Activated CD4-positive, alpha-beta memory T cell treated with anti-CD3 and anti-CD28 coated beads for 36 hours (primary cell): ENCODE measurements at regions not wholly inside any gene's neighbourhood (a gene's known extent, or its start where the extent isn't known, plus 50 kb on each side); places are given as distances from the start of the nearest gene placed in this dataset.

Experiments
- CTCF ChIA-PET: fragments of 350-600 bp; sonication (Branson Sonifier 250); formaldehyde crosslinking; loops from one replicate; lab custom pipeline; 2021; ENCODE audit warnings: antibody characterized with exemption, inconsistent platforms; lab: Charles Lee
- POLR2A ChIA-PET: fragments of 350-600 bp; sonication (Branson Sonifier 250); formaldehyde crosslinking; loops from one replicate; lab custom pipeline; 2021; ENCODE audit warnings: antibody characterized with exemption; lab: Charles Lee
- DNase-seq: peaks from one replicate; pipeline ENCODE4 v3.0.0-alpha.2; 2020
- H3K27ac Mint-ChIP-seq: one replicate; pipeline ENCODE4 v1.8.0; 2021; ENCODE audit warnings: mixed read lengths
- H3K27me3 Mint-ChIP-seq: one replicate; pipeline ENCODE4 v1.8.0; 2021; ENCODE audit warnings: mixed read lengths
- H3K36me3 Mint-ChIP-seq: one replicate; pipeline ENCODE4 v1.8.0; 2021; ENCODE audit warnings: mixed read lengths
- H3K4me1 Mint-ChIP-seq: one replicate; pipeline ENCODE4 v1.8.0; 2021; ENCODE audit warnings: low read depth, mixed read lengths
- H3K4me3 Mint-ChIP-seq: one replicate; pipeline ENCODE4 v1.8.0; 2021; ENCODE audit warnings: mild to moderate bottlenecking, mixed read lengths
- H3K9me3 Mint-ChIP-seq: one replicate; pipeline ENCODE4 v1.8.0; 2021; ENCODE audit warnings: mixed read lengths
- intact Hi-C: fragments of 100-400 bp; cut with micrococcal nuclease; formaldehyde crosslinking; loops from one replicate; pipeline ENCODE4 v1.15.1; 2023

DNA sequence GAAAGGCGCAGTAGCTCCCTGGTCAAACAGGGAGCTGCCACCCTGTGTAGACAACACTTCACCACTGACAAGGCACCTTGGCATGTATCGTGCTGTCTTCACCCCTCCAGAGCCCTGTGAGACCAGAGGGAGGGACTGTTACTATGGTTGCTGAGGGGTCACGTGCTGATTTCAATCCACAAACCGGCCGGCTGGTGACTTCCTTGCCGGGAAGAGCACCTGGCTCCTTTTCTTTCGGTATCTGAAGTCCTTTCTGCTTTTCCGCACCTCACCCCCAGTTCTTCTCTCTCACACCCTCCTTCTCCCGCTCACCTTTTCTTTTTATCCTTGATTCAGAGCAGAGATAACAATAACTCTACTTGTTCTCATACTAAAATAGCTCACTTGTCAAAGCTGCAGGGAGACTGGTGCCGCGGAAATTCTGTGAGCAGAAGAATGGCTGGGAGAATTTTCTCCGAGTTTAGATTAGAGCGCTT lies 327.2 kb downstream of the ZSWIM6 start:
- H3K9me3 Mint-ChIP-seq = no peaks in the 10 kb centered on the region
- H3K4me3 Mint-ChIP-seq = no peak overlapping the region
- no peak for DNase-seq
- H3K27me3 Mint-ChIP-seq = peaks cover 8% of the 10 kb centered on the region
- peaks cover 2% of the 10 kb centered on the region for H3K4me1 Mint-ChIP-seq
- H3K27ac Mint-ChIP-seq = no peak overlapping the region
- H3K36me3 Mint-ChIP-seq = no peaks in the 10 kb centered on the region
- intact Hi-C loops = loop anchor here (2.0 to 5.0 kb wide), 3 partner anchors 327 to 700 kb away; partner anchors contain the start of gene ZSWIM6
- CTCF ChIA-PET = interaction anchor here (0.7 to 4.1 kb wide), 27 partner anchors 8 to 1777 kb away, joined by 3 to 29 read pairs (median 4); partner anchors contain the start of gene ZSWIM6
- POLR2A ChIA-PET = no interaction called here

- no peak overlapping the region for H3K4me3 Mint-ChIP-seq
- CTCF ChIA-PET = interaction anchor here (0.9 kb wide), 1 partner anchor 386 kb away, joined by 3 read pairs; no protein-coding TSS in a partner anchor
- intact Hi-C loops = no loop called here
- no peaks in the 10 kb centered on the region for H3K9me3 Mint-ChIP-seq
- peaks cover 2% of the 10 kb centered on the region for H3K4me1 Mint-ChIP-seq
- DNase-seq = no peak
- POLR2A ChIA-PET = no interaction called here
- H3K27me3 Mint-ChIP-seq = no peaks in the 10 kb centered on the region
- no peak overlapping the region for H3K27ac Mint-ChIP-seq
- no peaks in the 10 kb centered on the region for H3K36me3 Mint-ChIP-seq
Measured at GRCh38 chr5:61662670-61663069, 330.6 kb downstream of the ZSWIM6 start.

DNA sequence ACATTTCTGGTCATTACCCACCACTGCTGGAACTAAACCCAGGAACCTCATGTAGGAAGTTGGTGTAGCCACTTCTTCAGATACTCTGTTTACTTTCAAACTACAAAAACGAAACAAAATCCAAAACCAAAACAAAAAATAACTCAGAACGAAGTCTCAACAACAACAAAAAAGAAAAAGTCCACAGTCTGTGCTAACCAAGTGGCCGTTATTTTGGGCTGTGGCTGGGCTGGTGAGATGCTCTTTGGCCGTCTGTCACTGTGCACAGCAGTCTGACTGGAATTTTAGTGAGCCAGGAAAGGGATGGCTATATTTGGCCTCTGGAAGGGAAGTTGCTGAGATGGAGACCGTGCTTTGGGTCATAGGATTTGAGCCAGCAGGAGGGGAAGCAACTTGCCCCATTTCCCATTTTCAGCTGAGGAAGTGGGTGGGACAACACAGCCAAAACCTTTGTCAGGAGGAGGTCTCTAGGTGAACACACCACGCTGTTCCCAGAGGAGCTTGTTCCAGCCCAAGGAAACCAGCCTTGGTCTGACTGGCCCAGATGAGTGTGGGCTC lies 334.1 kb downstream of the ZSWIM6 start:
- peaks cover 2% of the 10 kb centered on the region for H3K27me3 Mint-ChIP-seq
- no peaks in the 10 kb centered on the region for H3K9me3 Mint-ChIP-seq
- H3K27ac Mint-ChIP-seq = no peak overlapping the region
- no peaks in the 10 kb centered on the region for H3K36me3 Mint-ChIP-seq
- DNase-seq = no peak
- no peak overlapping the region for H3K4me3 Mint-ChIP-seq
- intact Hi-C loops = no loop called here
- no peaks in the 10 kb centered on the region for H3K4me1 Mint-ChIP-seq
- CTCF ChIA-PET = interaction anchor here (2.1 kb wide), 1 partner anchor 8 kb away, joined by 11 read pairs; no protein-coding TSS in a partner anchor
- POLR2A ChIA-PET = no interaction called here

DNA sequence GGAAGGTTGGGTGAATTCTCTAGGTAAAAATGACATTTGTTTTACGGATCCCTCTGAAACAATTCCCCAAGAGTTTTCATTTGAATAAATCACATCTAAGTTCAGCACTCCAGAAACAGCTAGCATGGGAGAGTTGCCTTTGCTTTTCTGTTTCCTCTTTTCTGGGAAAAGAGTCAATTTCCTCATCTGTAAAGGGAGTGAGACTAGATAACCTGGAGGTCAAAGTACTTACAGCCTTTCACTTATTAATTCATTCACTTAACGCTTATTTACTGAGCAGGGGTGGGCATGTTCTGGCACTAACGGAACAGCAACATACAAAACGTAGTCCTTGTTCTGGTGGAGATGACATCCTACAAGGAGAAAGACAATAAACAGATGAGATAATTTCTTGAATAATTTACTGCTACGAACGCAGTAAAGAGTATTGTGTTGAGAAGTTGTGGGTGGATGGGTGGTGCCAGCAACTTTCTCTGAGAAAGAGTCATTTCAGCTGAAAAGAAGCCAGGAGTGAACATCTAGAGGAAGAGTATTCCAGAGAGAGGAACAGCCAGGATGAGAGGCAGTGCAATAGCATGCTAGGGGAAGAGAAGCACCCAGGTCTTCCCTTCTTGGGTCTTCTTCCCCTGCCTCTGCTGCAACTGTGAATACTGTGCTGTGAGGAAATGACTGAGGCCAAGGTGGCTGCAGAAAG lies 335.6 kb downstream of the ZSWIM6 start:
- Mint-ChIP-seq H3K27ac (no peak overlapping the region), H3K36me3 (no peaks in the 10 kb centered on the region), H3K9me3 (no peaks in the 10 kb centered on the region), H3K4me1 (no peaks in the 10 kb centered on the region), H3K4me3 (no peak overlapping the region), H3K27me3 (peaks cover 2% of the 10 kb centered on the region)
- DNase-seq = no peak
- intact Hi-C loops = no loop called here
- POLR2A ChIA-PET = no interaction called here
- CTCF ChIA-PET = interaction anchor here (2.1 kb wide), 1 partner anchor 9 kb away, joined by 11 read pairs; no protein-coding TSS in a partner anchor

GRCh38 chr5:61669531-61669930 lies 337.5 kb downstream of the ZSWIM6 start:
- CTCF ChIA-PET = no interaction called here
- intact Hi-C loops = no loop called here
- POLR2A ChIA-PET = no interaction called here
- DNase-seq = no peak
- Mint-ChIP-seq H3K27me3 (peaks cover 2% of the 10 kb centered on the region), H3K9me3 (no peaks in the 10 kb centered on the region), H3K4me1 (no peaks in the 10 kb centered on the region), H3K4me3 (no peak overlapping the region), H3K27ac (no peak overlapping the region), H3K36me3 (no peaks in the 10 kb centered on the region)

- intact Hi-C loops = no loop called here
- ChIA-PET POLR2A (no interaction called here), CTCF (interaction anchor here (1.9 kb wide), 1 partner anchor 13 kb away, joined by 7 read pairs; no protein-coding TSS in a partner anchor)
- H3K27me3 Mint-ChIP-seq = peaks cover 2% of the 10 kb centered on the region
- H3K36me3 Mint-ChIP-seq = no peaks in the 10 kb centered on the region
- no peak for DNase-seq
- H3K9me3 Mint-ChIP-seq = no peaks in the 10 kb centered on the region
- no peaks in the 10 kb centered on the region for H3K4me1 Mint-ChIP-seq
- H3K27ac Mint-ChIP-seq = no peak overlapping the region
- no peak overlapping the region for H3K4me3 Mint-ChIP-seq
Measured at GRCh38 chr5:61670941-61671340, 338.9 kb downstream of the ZSWIM6 start.

- intact Hi-C loops = no loop called here
- H3K4me3 Mint-ChIP-seq = no peak overlapping the region
- ChIA-PET CTCF (interaction anchor here (0.7 to 1.6 kb wide), 2 partner anchors 15 kb away, joined by 3 to 4 read pairs; no protein-coding TSS in a partner anchor), POLR2A (no interaction called here)
- H3K36me3 Mint-ChIP-seq = no peaks in the 10 kb centered on the region
- no peaks in the 10 kb centered on the region for H3K4me1 Mint-ChIP-seq
- no peak overlapping the region for H3K27ac Mint-ChIP-seq
- no peak for DNase-seq
- no peaks in the 10 kb centered on the region for H3K9me3 Mint-ChIP-seq
- peaks cover 2% of the 10 kb centered on the region for H3K27me3 Mint-ChIP-seq
Measured at GRCh38 chr5:61673007-61673735, 341.1 kb downstream of the ZSWIM6 start.

GRCh38 chr5:61674378-61674777 lies 342.3 kb downstream of the ZSWIM6 start:
- DNase-seq = no peak
- ChIA-PET POLR2A (no interaction called here), CTCF (interaction anchor here (1.6 kb wide), 1 partner anchor 16 kb away, joined by 4 read pairs; no protein-coding TSS in a partner anchor)
- intact Hi-C loops = no loop called here
- H3K36me3 Mint-ChIP-seq = no peaks in the 10 kb centered on the region
- H3K27me3 Mint-ChIP-seq = peaks cover 8% of the 10 kb centered on the region
- no peaks in the 10 kb centered on the region for H3K9me3 Mint-ChIP-seq
- no peak overlapping the region for H3K27ac Mint-ChIP-seq
- no peak overlapping the region for H3K4me3 Mint-ChIP-seq
- no peaks in the 10 kb centered on the region for H3K4me1 Mint-ChIP-seq

DNA sequence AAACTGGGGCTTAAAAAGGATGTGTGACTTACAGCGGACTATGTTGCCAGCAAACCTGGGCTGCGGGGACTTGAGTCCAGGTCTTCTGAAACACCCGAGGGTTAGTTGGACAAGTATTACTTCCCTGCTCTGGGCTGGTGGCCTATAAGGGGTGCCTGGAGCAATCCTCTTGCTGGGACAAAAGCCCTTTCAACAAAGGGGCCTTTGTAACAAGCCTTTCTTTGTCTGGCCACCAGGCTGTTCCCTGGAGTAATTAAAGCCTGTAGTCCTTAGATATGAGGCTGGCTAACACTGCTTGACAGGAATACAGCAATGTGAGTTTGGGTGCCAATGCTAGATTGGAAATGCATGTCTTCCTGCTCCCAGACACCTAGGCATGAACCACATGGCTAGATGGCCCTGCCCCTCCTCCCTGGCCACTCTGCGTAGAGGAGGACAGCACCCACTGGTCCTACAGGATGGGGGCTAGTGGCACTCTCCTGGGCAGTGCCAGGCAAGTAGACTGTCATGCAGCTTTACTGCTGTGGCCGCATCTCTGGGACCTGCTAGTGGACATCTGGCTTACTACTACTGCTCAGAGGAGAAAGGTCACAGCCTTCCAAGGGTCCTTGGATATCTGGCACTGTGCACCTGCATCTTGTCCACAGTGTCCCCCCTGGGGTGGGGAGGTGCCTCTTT lies 343.1 kb downstream of the ZSWIM6 start:
- CTCF ChIA-PET = no interaction called here
- Mint-ChIP-seq H3K27me3 (peaks cover 8% of the 10 kb centered on the region), H3K27ac (no peak overlapping the region), H3K9me3 (no peaks in the 10 kb centered on the region), H3K36me3 (no peaks in the 10 kb centered on the region), H3K4me3 (no peak overlapping the region), H3K4me1 (no peaks in the 10 kb centered on the region)
- POLR2A ChIA-PET = no interaction called here
- intact Hi-C loops = no loop called here
- no peak for DNase-seq

GRCh38 chr5:61677220-61677619 lies 345.2 kb downstream of the ZSWIM6 start:
- H3K27me3 Mint-ChIP-seq = peaks cover 6% of the 10 kb centered on the region
- H3K27ac Mint-ChIP-seq = no peak overlapping the region
- DNase-seq = no peak
- H3K4me1 Mint-ChIP-seq = no peaks in the 10 kb centered on the region
- H3K4me3 Mint-ChIP-seq = no peak overlapping the region
- ChIA-PET CTCF (interaction anchor here (2.1 kb wide), 1 partner anchor 18 kb away, joined by 5 read pairs; no protein-coding TSS in a partner anchor), POLR2A (no interaction called here)
- H3K9me3 Mint-ChIP-seq = no peaks in the 10 kb centered on the region
- intact Hi-C loops = no loop called here
- H3K36me3 Mint-ChIP-seq = no peaks in the 10 kb centered on the region

- intact Hi-C loops = no loop called here
- CTCF ChIA-PET = interaction anchor here (2.1 kb wide), 1 partner anchor 20 kb away, joined by 5 read pairs; no protein-coding TSS in a partner anchor
- H3K4me3 Mint-ChIP-seq = no peak overlapping the region
- no peak for DNase-seq
- H3K36me3 Mint-ChIP-seq = no peaks in the 10 kb centered on the region
- no peak overlapping the region for H3K27ac Mint-ChIP-seq
- H3K27me3 Mint-ChIP-seq = peaks cover 6% of the 10 kb centered on the region
- H3K4me1 Mint-ChIP-seq = no peaks in the 10 kb centered on the region
- POLR2A ChIA-PET = no interaction called here
- H3K9me3 Mint-ChIP-seq = no peaks in the 10 kb centered on the region
Measured at GRCh38 chr5:61678966-61679365, 346.9 kb downstream of the ZSWIM6 start.
